Calu3 (cell line): ENCODE measurements at regions not wholly inside any gene's neighbourhood (a gene's known extent, or its start where the extent isn't known, plus 50 kb on each side); places are given as distances from the start of the nearest gene placed in this dataset.

Experiments
- BruUV-seq: library from RNA; stranded (reverse); fragments of 400-500 nt; replicated peaks from 2 replicates; lab custom pipeline; 2021; lab: Mats Ljungman, UMichigan
- CTCF ChIA-PET: fragments of 300-600 bp; sonication (Branson Sonifier 250); formaldehyde crosslinking; loops from one replicate; lab custom pipeline; 2022; ENCODE audit warnings: antibody characterized with exemption; lab: Charles Lee
- DNase-seq: peaks from one replicate; pipeline ENCODE4 v3.0.0; 2022
- H3K27ac Mint-ChIP-seq: one replicate; pipeline ENCODE4 v1.8.0; 2022; ENCODE audit warnings: mixed read lengths; ENCODE audit not compliant: unreplicated experiment
- H3K27me3 Mint-ChIP-seq: one replicate; pipeline ENCODE4 v1.8.0; 2022; ENCODE audit warnings: mixed read lengths; ENCODE audit not compliant: unreplicated experiment
- H3K36me3 Mint-ChIP-seq: one replicate; pipeline ENCODE4 v1.8.0; 2022; ENCODE audit warnings: mild to moderate bottlenecking, moderate library complexity, mixed read lengths; ENCODE audit not compliant: insufficient read depth, unreplicated experiment
- H3K4me1 Mint-ChIP-seq: one replicate; pipeline ENCODE4 v1.8.0; 2022; ENCODE audit warnings: mild to moderate bottlenecking, low read depth, mixed read lengths; ENCODE audit not compliant: unreplicated experiment
- H3K4me3 Mint-ChIP-seq: one replicate; pipeline ENCODE4 v1.8.0; 2022; ENCODE audit warnings: mild to moderate bottlenecking, low read depth, moderate library complexity, mixed read lengths; ENCODE audit not compliant: unreplicated experiment
- H3K9me3 Mint-ChIP-seq: one replicate; pipeline ENCODE4 v1.8.0; 2022; ENCODE audit warnings: low read depth, mixed read lengths; ENCODE audit not compliant: unreplicated experiment
- CTCF ChIP-seq: fragments of 200-600 bp; IDR thresholded peaks from one replicate; pipeline ENCODE4 v1.8.0; 2022; ENCODE audit warnings: antibody characterized with exemption; ENCODE audit not compliant: unreplicated experiment
- intact Hi-C: fragments of 100-400 bp; cut with micrococcal nuclease; formaldehyde crosslinking; loops from one replicate; pipeline ENCODE4 v1.10.0; 2022; ENCODE audit not compliant: unreplicated experiment

GRCh38 chr6:140007525-140007924 lies 633.1 kb upstream of the CITED2 start:
- Mint-ChIP-seq H3K4me1 (no peaks in the 10 kb centered on the region), H3K4me3 (no peak overlapping the region), H3K27me3 (no peaks in the 10 kb centered on the region), H3K9me3 (peaks cover 2% of the 10 kb centered on the region), H3K27ac (no peak overlapping the region), H3K36me3 (no peaks in the 10 kb centered on the region)
- no peak for DNase-seq
- intact Hi-C loops: no loop called here
- CTCF ChIA-PET: no interaction called here
- TF ChIP-seq CTCF: no peak
- no TSS peak for BruUV-seq

GRCh38 chr6:140003217-140003616 lies 628.8 kb upstream of the CITED2 start:
- no peaks in the 10 kb centered on the region for H3K36me3 Mint-ChIP-seq
- peaks cover 2% of the 10 kb centered on the region for H3K9me3 Mint-ChIP-seq
- no peaks in the 10 kb centered on the region for H3K4me1 Mint-ChIP-seq
- CTCF ChIA-PET: no interaction called here
- no peak overlapping the region for H3K27ac Mint-ChIP-seq
- DNase-seq: no peak
- H3K27me3 Mint-ChIP-seq: no peaks in the 10 kb centered on the region
- no peak for TF ChIP-seq CTCF
- no peak overlapping the region for H3K4me3 Mint-ChIP-seq
- BruUV-seq: no TSS peak
- intact Hi-C loops: no loop called here

- H3K4me1 Mint-ChIP-seq: no peaks in the 10 kb centered on the region
- H3K36me3 Mint-ChIP-seq: no peaks in the 10 kb centered on the region
- no peak for DNase-seq
- no peak for TF ChIP-seq CTCF
- no TSS peak for BruUV-seq
- no peak overlapping the region for H3K4me3 Mint-ChIP-seq
- peaks cover 2% of the 10 kb centered on the region for H3K9me3 Mint-ChIP-seq
- no peak overlapping the region for H3K27ac Mint-ChIP-seq
- intact Hi-C loops: no loop called here
- CTCF ChIA-PET: no interaction called here
- H3K27me3 Mint-ChIP-seq: no peaks in the 10 kb centered on the region
Measured at GRCh38 chr6:140002396-140003022, 628.1 kb upstream of the CITED2 start.

GRCh38 chr6:140001821-140002341 lies 627.4 kb upstream of the CITED2 start:
- intact Hi-C loops: no loop called here
- H3K4me3 Mint-ChIP-seq: no peak overlapping the region
- peaks cover 2% of the 10 kb centered on the region for H3K9me3 Mint-ChIP-seq
- DNase-seq: no peak
- H3K27ac Mint-ChIP-seq: no peak overlapping the region
- no peaks in the 10 kb centered on the region for H3K36me3 Mint-ChIP-seq
- TF ChIP-seq CTCF: no peak
- H3K27me3 Mint-ChIP-seq: no peaks in the 10 kb centered on the region
- CTCF ChIA-PET: no interaction called here
- H3K4me1 Mint-ChIP-seq: peaks cover 1% of the 10 kb centered on the region
- BruUV-seq: no TSS peak
